Panc1 (cell line): ENCODE measurements at regions not wholly inside any gene's neighbourhood (a gene's known extent, or its start where the extent isn't known, plus 50 kb on each side); places are given as distances from the start of the nearest gene placed in this dataset.

ENCODE experiments used
- ATAC-seq: fragments of 200-7000 bp; cut with Tn5 transposase; 2 replicates; pipeline ENCODE4 v1.9.1; 2020; ENCODE audit warnings: mild to moderate bottlenecking, moderate library complexity
- BruUV-seq: library from RNA; stranded (reverse); fragments of 400-500 nt; replicated peaks from 2 replicates; lab custom pipeline; 2021; lab: Mats Ljungman, UMichigan
- CTCF ChIA-PET: fragments of 300-600 bp; sonication (Branson Sonifier 250); formaldehyde crosslinking; loops from one replicate; lab custom pipeline; 2022; ENCODE audit warnings: antibody characterized with exemption; lab: Charles Lee
- POLR2A ChIA-PET: fragments of 300-600 bp; sonication (Branson Sonifier 250); formaldehyde crosslinking; loops from one replicate; lab custom pipeline; 2022; ENCODE audit warnings: antibody characterized with exemption; lab: Charles Lee
- DNase-seq: peaks from one replicate; pipeline ENCODE4 v3.0.0-alpha.2; 2010; ENCODE audit warnings: low read depth, low spot score
- H3K27ac ChIP-seq: 2 replicates; pipeline ENCODE4 v1.5.1; 2011; ENCODE audit warnings: mild to moderate bottlenecking, low read length, inconsistent platforms
- H3K27me3 ChIP-seq: fragments of 200-500 bp; sonication (Bioruptor generic); 2 replicates; pipeline ENCODE4 v1.6.0; 2014; ENCODE audit warnings: low read length, inconsistent platforms; ENCODE audit not compliant: control insufficient read depth, insufficient read depth
- H3K36me3 ChIP-seq: fragments of 200-500 bp; sonication (Bioruptor generic); 2 replicates; pipeline ENCODE4 v1.5.1; 2014; ENCODE audit warnings: inconsistent platforms, mild to moderate bottlenecking, low read length, moderate library complexity; ENCODE audit not compliant: control insufficient read depth, insufficient read depth
- H3K4me1 ChIP-seq: 2 replicates; pipeline ENCODE4 v1.5.1; 2011; ENCODE audit warnings: inconsistent platforms, mild to moderate bottlenecking, low read length, moderate library complexity; ENCODE audit not compliant: control insufficient read depth, insufficient read depth
- H3K4me3 ChIP-seq, 2 experiments: 2 replicates each; pipeline ENCODE4 v1.5.1; 2011 to 2012; ENCODE audit warnings: low read depth in 2 of 2, low read length in 2 of 2, mild to moderate bottlenecking in 2 of 2, inconsistent platforms in 1 of 2, moderate library complexity in 1 of 2
- H3K9me3 ChIP-seq: fragments of 200-500 bp; sonication (Bioruptor generic); 2 replicates; pipeline ENCODE4 v1.5.1; 2014; ENCODE audit warnings: low read depth, mild to moderate bottlenecking, inconsistent platforms, low read length, moderate library complexity; ENCODE audit not compliant: control insufficient read depth, insufficient read depth
- CTCF ChIP-seq: fragments of 450-650 bp; IDR thresholded peaks from 2 replicates; pipeline ENCODE4 v1.5.1; 2017; ENCODE audit warnings: mild to moderate bottlenecking
- POLR2AphosphoS5 ChIP-seq: IDR thresholded peaks from 2 replicates; pipeline ENCODE4 v1.6.1; 2012; ENCODE audit warnings: mild to moderate bottlenecking, low read depth, low read length, moderate library complexity
- REST ChIP-seq, 2 experiments: IDR thresholded peaks; 2 replicates each; pipeline ENCODE4 v1.6.1; 2011 to 2012; ENCODE audit warnings: low read depth in 2 of 2, control low read depth in 1 of 2, low read length in 1 of 2, mild to moderate bottlenecking in 1 of 2, moderate library complexity in 1 of 2; ENCODE audit not compliant: insufficient read depth in 1 of 2
- SIN3A ChIP-seq: IDR thresholded peaks from 2 replicates; pipeline ENCODE4 v1.6.1; 2012; ENCODE audit warnings: low read depth, mild to moderate bottlenecking, low read length, moderate library complexity, borderline replicate concordance; ENCODE audit not compliant: insufficient read depth
- TCF7L2 ChIP-seq: IDR thresholded peaks from 2 replicates; pipeline ENCODE4 v1.6.1; 2011; ENCODE audit warnings: mild to moderate bottlenecking, low read depth, low read length, inconsistent platforms
- in situ Hi-C: cut with HindIII; loops from 2 replicates; pipeline ENCODE4 v1.10.0; 2016; ENCODE audit warnings: low sequenced_read_pairs, low pct_unique_long_range_greater_than_20kb
- intact Hi-C: fragments of 100-400 bp; cut with micrococcal nuclease; formaldehyde crosslinking; loops from one replicate; pipeline ENCODE4 v1.10.0; 2022; ENCODE audit not compliant: unreplicated experiment

GRCh38 chr6:126963077-126963809, 155.2 kb upstream of the RSPO3 start:
- ChIA-PET POLR2A (no interaction called here), CTCF (no interaction called here)
- TF ChIP-seq TCF7L2 (no peak), REST (IDR thresholded peaks at IDR 0.05; ENCODE audit: insufficient read depth in 1 of 2, low read depth in 2 of 2, low read length in 1 of 2) (no peak), SIN3A (no peak), POLR2AphosphoS5 (no peak), CTCF (no peak)
- no TSS peak for BruUV-seq
- Histone ChIP-seq H3K27me3 (no peaks in the 10 kb centered on the region), H3K4me3 (no peak overlapping the region), H3K4me1 (no peaks in the 10 kb centered on the region), H3K36me3 (no peaks in the 10 kb centered on the region), H3K27ac (no peak overlapping the region), H3K9me3 (no peaks in the 10 kb centered on the region)
- no peak for DNase-seq
- intact Hi-C loops (no loop called here), in situ Hi-C loops (no loop called here)
- no peak for ATAC-seq

- CTCF ChIA-PET, result no interaction called here
These were observed 151.0 kb upstream of the RSPO3 start for GRCh38 chr6:126967296-126968005.

More at GRCh38 chr6:126967296-126968005, 151.0 kb upstream of the RSPO3 start:
- ATAC-seq, result no peak
- intact Hi-C loops (no loop called here), in situ Hi-C loops (no loop called here)
- Histone ChIP-seq H3K9me3 (no peaks in the 10 kb centered on the region), H3K4me1 (no peaks in the 10 kb centered on the region), H3K27me3 (no peaks in the 10 kb centered on the region), H3K4me3 (no peak overlapping the region), H3K27ac (no peak overlapping the region), H3K36me3 (no peaks in the 10 kb centered on the region)
- BruUV-seq, result no TSS peak
- TF ChIP-seq TCF7L2, result no peak
- no peak for TF ChIP-seq REST (IDR thresholded peaks at IDR 0.05; ENCODE audit: insufficient read depth in 1 of 2, low read depth in 2 of 2, low read length in 1 of 2)
- no peak for TF ChIP-seq SIN3A
- no peak for TF ChIP-seq POLR2AphosphoS5
- TF ChIP-seq CTCF, result no peak
- DNase-seq, result no peak
- POLR2A ChIA-PET, result no interaction called here
